ENCODE measurements at regions not wholly inside any gene's neighbourhood (a gene's known extent, or its start where the extent isn't known, plus 50 kb on each side); places are given as distances from the start of the nearest gene placed in this dataset.

DNA sequence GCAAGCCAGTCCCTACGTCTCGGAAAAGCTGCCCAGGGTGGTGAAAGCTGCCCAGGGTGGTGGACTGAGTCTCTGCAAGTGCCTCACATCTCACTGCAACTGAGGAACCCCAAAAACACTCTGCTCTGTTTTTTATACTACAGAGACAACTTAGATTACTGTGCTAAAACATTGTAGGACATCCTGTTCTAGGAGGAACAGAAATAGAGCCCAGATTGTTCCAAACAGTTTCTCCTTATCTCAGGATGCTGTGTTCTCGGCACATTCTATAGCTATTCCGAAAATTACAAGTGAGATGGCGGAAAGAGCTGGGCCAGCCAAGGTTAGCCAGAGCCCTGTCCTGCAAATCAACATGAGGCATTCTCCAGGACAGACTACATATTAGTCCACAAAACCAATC, 138.7 kb downstream of the LRIG3 start:
- Histone ChIP-seq H3K36me3 (ENCODE audit: insufficient read depth, low read length) (no peaks in the 10 kb centered on the region), H3K79me2 (ENCODE audit: control insufficient read depth, insufficient read depth, low read length, unreplicated experiment) (no peaks in the 10 kb centered on the region), H3K4me3 (ENCODE audit: low read depth, low read length) (no peak overlapping the region), H2AFZ (ENCODE audit: low read length, unreplicated experiment) (no peak overlapping the region), H3K27ac (ENCODE audit: low read depth, low read length) (no peak overlapping the region), H3K4me1 (ENCODE audit: control insufficient read depth, insufficient read depth, low read length, unreplicated experiment) (peaks cover under 1% of the 10 kb centered on the region), H3K27me3 (ENCODE audit: insufficient read depth, low read length) (no peaks in the 10 kb centered on the region)

- peaks cover 8% of the 10 kb centered on the region for H3K4me1 ChIP-seq (ENCODE audit: control insufficient read depth, insufficient read depth, low read length, unreplicated experiment)
- H3K4me3 ChIP-seq (ENCODE audit: low read depth, low read length), result peak overlapping the region; percentile 1; the same call in 1 of the 2 replicates
- H3K27ac ChIP-seq (ENCODE audit: low read depth, low read length), result no peak overlapping the region
- H3K36me3 ChIP-seq (ENCODE audit: insufficient read depth, low read length), result no peaks in the 10 kb centered on the region
- H2AFZ ChIP-seq (ENCODE audit: low read length, unreplicated experiment), result no peak overlapping the region
- H3K79me2 ChIP-seq (ENCODE audit: control insufficient read depth, insufficient read depth, low read length, unreplicated experiment), result no peaks in the 10 kb centered on the region
- no peaks in the 10 kb centered on the region for H3K27me3 ChIP-seq (ENCODE audit: insufficient read depth, low read length)
Observed at GRCh38 chr12:58787021-58787760, 133.1 kb downstream of the LRIG3 start.

GRCh38 chr12:58794859-58795258, 125.4 kb downstream of the LRIG3 start:
- Histone ChIP-seq H3K36me3 (ENCODE audit: insufficient read depth, low read length) (no peaks in the 10 kb centered on the region), H3K79me2 (ENCODE audit: control insufficient read depth, insufficient read depth, low read length, unreplicated experiment) (no peaks in the 10 kb centered on the region), H3K27me3 (ENCODE audit: insufficient read depth, low read length) (no peaks in the 10 kb centered on the region), H3K4me3 (ENCODE audit: low read depth, low read length) (no peak overlapping the region), H3K27ac (ENCODE audit: low read depth, low read length) (no peak overlapping the region), H2AFZ (ENCODE audit: low read length, unreplicated experiment) (no peak overlapping the region), H3K4me1 (ENCODE audit: control insufficient read depth, insufficient read depth, low read length, unreplicated experiment) (no peaks in the 10 kb centered on the region)

- no peak overlapping the region for H3K4me3 ChIP-seq (ENCODE audit: low read depth, low read length)
- no peak overlapping the region for H3K27ac ChIP-seq (ENCODE audit: low read depth, low read length)
- no peaks in the 10 kb centered on the region for H3K79me2 ChIP-seq (ENCODE audit: control insufficient read depth, insufficient read depth, low read length, unreplicated experiment)
- no peaks in the 10 kb centered on the region for H3K36me3 ChIP-seq (ENCODE audit: insufficient read depth, low read length)
- H2AFZ ChIP-seq (ENCODE audit: low read length, unreplicated experiment), result no peak overlapping the region
- H3K27me3 ChIP-seq (ENCODE audit: insufficient read depth, low read length), result no peaks in the 10 kb centered on the region
- H3K4me1 ChIP-seq (ENCODE audit: control insufficient read depth, insufficient read depth, low read length, unreplicated experiment), result no peaks in the 10 kb centered on the region
Observed at GRCh38 chr12:58795825-58796224, 124.5 kb downstream of the LRIG3 start.

DNA sequence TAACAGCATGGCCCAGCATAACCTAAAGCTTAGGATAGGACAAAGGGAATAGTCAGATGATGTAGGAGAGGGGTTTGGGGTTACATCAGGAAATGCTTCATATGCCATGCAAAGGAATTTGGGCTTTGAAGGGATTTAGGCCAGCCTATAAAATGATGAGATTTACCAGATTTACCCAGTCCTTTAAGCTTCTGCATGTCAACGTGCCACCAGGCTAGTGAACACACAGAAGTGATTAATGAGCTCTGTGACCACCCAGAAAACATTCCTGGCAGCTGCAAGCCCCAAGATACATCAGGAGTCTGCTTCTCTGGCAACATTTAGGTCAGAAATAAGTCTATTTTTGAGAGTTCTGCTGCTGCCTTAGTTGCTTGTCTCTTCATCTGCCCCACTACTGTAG, 118.3 kb downstream of the LRIG3 start:
- H2AFZ ChIP-seq (ENCODE audit: low read length, unreplicated experiment), result no peak overlapping the region
- H3K27me3 ChIP-seq (ENCODE audit: insufficient read depth, low read length), result no peaks in the 10 kb centered on the region
- H3K36me3 ChIP-seq (ENCODE audit: insufficient read depth, low read length), result no peaks in the 10 kb centered on the region
- no peaks in the 10 kb centered on the region for H3K79me2 ChIP-seq (ENCODE audit: control insufficient read depth, insufficient read depth, low read length, unreplicated experiment)
- no peak overlapping the region for H3K27ac ChIP-seq (ENCODE audit: low read depth, low read length)
- H3K4me1 ChIP-seq (ENCODE audit: control insufficient read depth, insufficient read depth, low read length, unreplicated experiment), result peaks cover 12% of the 10 kb centered on the region
- no peak overlapping the region for H3K4me3 ChIP-seq (ENCODE audit: low read depth, low read length)

DNA sequence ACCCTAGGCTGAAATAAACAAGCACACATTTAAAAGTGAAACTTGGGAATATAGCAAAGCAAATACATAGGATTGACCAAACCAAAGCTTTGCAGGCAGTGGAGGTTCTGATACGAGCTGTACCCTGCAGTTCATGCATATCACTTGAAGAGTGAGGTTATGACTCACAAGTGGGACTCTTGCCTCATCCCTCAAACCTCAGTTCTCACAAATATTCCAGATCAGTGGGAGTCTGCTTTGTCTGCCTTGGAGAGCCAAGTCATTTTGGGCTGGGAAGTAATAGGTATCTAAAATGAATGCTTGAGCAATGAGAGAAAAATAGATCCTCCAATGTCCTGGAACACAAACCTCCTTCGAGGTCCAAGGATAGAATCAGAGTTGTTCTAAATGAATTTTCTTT, 116.4 kb downstream of the LRIG3 start:
- Histone ChIP-seq H2AFZ (ENCODE audit: low read length, unreplicated experiment) (peak overlapping the region; percentile 53), H3K27me3 (ENCODE audit: insufficient read depth, low read length) (no peaks in the 10 kb centered on the region), H3K4me1 (ENCODE audit: control insufficient read depth, insufficient read depth, low read length, unreplicated experiment) (peaks cover 12% of the 10 kb centered on the region)

GRCh38 chr12:58804749-58805148, 115.6 kb downstream of the LRIG3 start:
- Histone ChIP-seq H3K4me3 (ENCODE audit: low read depth, low read length) (no peak overlapping the region), H3K4me1 (ENCODE audit: control insufficient read depth, insufficient read depth, low read length, unreplicated experiment) (peaks cover 12% of the 10 kb centered on the region), H3K79me2 (ENCODE audit: control insufficient read depth, insufficient read depth, low read length, unreplicated experiment) (no peaks in the 10 kb centered on the region), H3K27ac (ENCODE audit: low read depth, low read length) (no peak overlapping the region), H3K36me3 (ENCODE audit: insufficient read depth, low read length) (no peaks in the 10 kb centered on the region), H2AFZ (ENCODE audit: low read length, unreplicated experiment) (no peak overlapping the region), H3K27me3 (ENCODE audit: insufficient read depth, low read length) (no peaks in the 10 kb centered on the region)

More for the DNA sequence above, 116.4 kb downstream of the LRIG3 start:
- H3K36me3 ChIP-seq (ENCODE audit: insufficient read depth, low read length), result no peaks in the 10 kb centered on the region
- no peak overlapping the region for H3K27ac ChIP-seq (ENCODE audit: low read depth, low read length)
- no peaks in the 10 kb centered on the region for H3K79me2 ChIP-seq (ENCODE audit: control insufficient read depth, insufficient read depth, low read length, unreplicated experiment)
- H3K4me3 ChIP-seq (ENCODE audit: low read depth, low read length), result peak overlapping the region; percentile 27; the same call in 1 of the 2 replicates

DNA sequence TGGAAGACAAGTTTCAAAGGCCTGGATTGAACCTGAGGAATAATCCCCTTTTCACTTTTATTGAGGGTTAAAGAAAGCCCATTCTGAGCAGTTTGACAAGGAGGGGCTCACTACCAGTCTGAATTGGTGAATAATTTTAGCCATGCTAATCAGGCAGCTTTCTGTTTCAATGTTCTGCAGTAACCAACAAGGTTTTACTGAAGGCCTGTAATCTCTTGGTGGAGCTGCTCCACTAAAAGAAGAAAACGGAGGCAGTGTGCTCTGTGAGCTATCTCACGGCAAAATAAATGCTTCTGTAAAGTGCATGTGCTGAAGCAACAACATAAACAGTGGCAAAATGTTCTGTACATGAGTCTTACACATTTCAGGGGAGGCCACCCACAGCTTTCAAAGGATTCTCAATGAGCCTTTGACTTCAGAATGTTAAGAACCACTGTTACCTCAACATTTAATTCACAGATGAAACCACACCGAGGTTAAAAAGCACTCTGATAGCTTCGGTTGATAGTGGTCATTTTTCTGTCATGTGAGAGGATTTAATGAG, 111.2 kb downstream of the LRIG3 start:
- no peaks in the 10 kb centered on the region for H3K79me2 ChIP-seq (ENCODE audit: control insufficient read depth, insufficient read depth, low read length, unreplicated experiment)
- no peaks in the 10 kb centered on the region for H3K36me3 ChIP-seq (ENCODE audit: insufficient read depth, low read length)
- no peak overlapping the region for H3K27ac ChIP-seq (ENCODE audit: low read depth, low read length)
- no peak overlapping the region for H2AFZ ChIP-seq (ENCODE audit: low read length, unreplicated experiment)
- H3K4me3 ChIP-seq (ENCODE audit: low read depth, low read length), result no peak overlapping the region
- H3K27me3 ChIP-seq (ENCODE audit: insufficient read depth, low read length), result 0 out of 2 replicates have a peak, but pooled peaks cover 4% of the 10 kb centered on the region
- peaks cover 6% of the 10 kb centered on the region for H3K4me1 ChIP-seq (ENCODE audit: control insufficient read depth, insufficient read depth, low read length, unreplicated experiment)

DNA sequence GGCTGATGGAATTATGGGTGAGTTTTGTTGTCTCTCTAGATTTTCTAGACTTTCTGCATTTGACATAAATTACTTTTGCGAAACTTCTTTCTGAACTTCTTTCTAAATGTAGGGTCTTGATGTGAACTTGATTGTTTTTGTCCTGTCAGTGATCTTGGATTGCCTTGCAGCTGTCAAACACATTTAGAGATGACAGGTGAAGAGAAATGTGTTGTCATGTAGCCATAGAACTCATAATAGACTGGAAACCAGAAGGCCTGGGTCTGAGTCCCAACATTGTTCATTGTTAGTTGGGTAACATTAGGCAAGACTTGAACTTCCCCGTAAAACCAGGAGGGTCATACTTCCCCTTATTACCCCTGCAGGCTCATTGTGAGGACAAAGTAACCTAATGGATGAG, 109.0 kb downstream of the LRIG3 start:
- H2AFZ ChIP-seq (ENCODE audit: low read length, unreplicated experiment), result no peak overlapping the region
- H3K36me3 ChIP-seq (ENCODE audit: insufficient read depth, low read length), result no peaks in the 10 kb centered on the region
- H3K27me3 ChIP-seq (ENCODE audit: insufficient read depth, low read length), result 0 out of 2 replicates have a peak, but pooled peaks cover 4% of the 10 kb centered on the region
- no peak overlapping the region for H3K27ac ChIP-seq (ENCODE audit: low read depth, low read length)
- no peak overlapping the region for H3K4me3 ChIP-seq (ENCODE audit: low read depth, low read length)
- H3K4me1 ChIP-seq (ENCODE audit: control insufficient read depth, insufficient read depth, low read length, unreplicated experiment), result no peaks in the 10 kb centered on the region
- no peaks in the 10 kb centered on the region for H3K79me2 ChIP-seq (ENCODE audit: control insufficient read depth, insufficient read depth, low read length, unreplicated experiment)

DNA sequence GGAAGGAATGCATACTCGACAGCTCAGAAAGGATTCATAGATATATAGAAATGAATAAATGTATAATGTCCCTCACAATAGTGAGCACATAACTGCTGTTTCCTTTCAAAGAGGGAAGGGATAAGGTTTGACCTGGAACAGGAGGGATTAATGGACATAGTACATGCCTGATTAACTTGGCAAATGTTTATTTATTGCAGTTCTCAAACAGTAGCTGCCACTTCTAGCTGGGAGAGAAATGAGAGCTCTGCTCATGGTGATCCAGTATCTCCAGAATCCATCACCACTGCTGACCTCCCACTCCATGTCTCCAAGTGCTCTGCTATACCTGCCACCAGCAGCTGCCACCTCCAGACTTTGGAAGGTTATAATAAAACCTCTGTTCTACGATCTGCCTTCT, 108.1 kb downstream of the LRIG3 start:
- Histone ChIP-seq H2AFZ (ENCODE audit: low read length, unreplicated experiment) (no peak overlapping the region), H3K4me1 (ENCODE audit: control insufficient read depth, insufficient read depth, low read length, unreplicated experiment) (no peaks in the 10 kb centered on the region), H3K27ac (ENCODE audit: low read depth, low read length) (no peak overlapping the region), H3K36me3 (ENCODE audit: insufficient read depth, low read length) (no peaks in the 10 kb centered on the region), H3K79me2 (ENCODE audit: control insufficient read depth, insufficient read depth, low read length, unreplicated experiment) (no peaks in the 10 kb centered on the region), H3K27me3 (ENCODE audit: insufficient read depth, low read length) (0 out of 2 replicates have a peak, but pooled peaks cover 4% of the 10 kb centered on the region), H3K4me3 (ENCODE audit: low read depth, low read length) (no peak overlapping the region)

DNA sequence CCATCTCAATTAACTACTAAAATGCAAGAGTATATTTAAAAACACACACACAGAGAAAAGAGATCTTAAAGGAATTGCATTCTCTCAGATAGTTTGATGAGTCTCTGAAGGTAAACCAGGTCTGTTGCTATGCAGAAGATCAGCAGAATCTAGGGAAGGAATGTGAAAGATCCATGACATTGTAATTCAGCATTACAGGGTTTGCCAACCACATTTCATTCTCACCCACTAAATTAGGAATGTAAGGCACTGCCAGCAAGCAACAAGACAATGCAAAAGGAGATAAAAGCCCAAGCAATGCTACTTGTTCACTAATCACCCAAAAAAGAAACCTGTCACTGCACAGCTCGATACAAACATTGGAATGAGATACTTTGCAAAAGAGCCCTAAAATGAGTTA, 106.3 kb downstream of the LRIG3 start:
- Histone ChIP-seq H2AFZ (ENCODE audit: low read length, unreplicated experiment) (no peak overlapping the region), H3K4me3 (ENCODE audit: low read depth, low read length) (no peak overlapping the region), H3K27ac (ENCODE audit: low read depth, low read length) (no peak overlapping the region), H3K4me1 (ENCODE audit: control insufficient read depth, insufficient read depth, low read length, unreplicated experiment) (no peaks in the 10 kb centered on the region), H3K27me3 (ENCODE audit: insufficient read depth, low read length) (0 out of 2 replicates have a peak, but pooled peaks cover 4% of the 10 kb centered on the region), H3K79me2 (ENCODE audit: control insufficient read depth, insufficient read depth, low read length, unreplicated experiment) (no peaks in the 10 kb centered on the region), H3K36me3 (ENCODE audit: insufficient read depth, low read length) (no peaks in the 10 kb centered on the region)
